ENCODE measurements at regions not wholly inside any gene's neighbourhood (a gene's known extent, or its start where the extent isn't known, plus 50 kb on each side); places are given as distances from the start of the nearest gene placed in this dataset.

GRCh38 chr20:39474879-39475278, 512.7 kb downstream of the DHX35 start:
- no peak for TF ChIP-seq CTCF (conservative IDR thresholded peaks at IDR 0.05)
- TF ChIP-seq EZH2 (IDR thresholded peaks at IDR 0.05; ENCODE audit: low read depth), result no peak
